ENCODE measurements at regions not wholly inside any gene's neighbourhood (a gene's known extent, or its start where the extent isn't known, plus 50 kb on each side); places are given as distances from the start of the nearest gene placed in this dataset.
"Not testable (repeated sequence)": the region's sequence is repeated elsewhere in the genome, so short reads cannot be mapped to it uniquely, and the experiment has no call there.

DNA sequence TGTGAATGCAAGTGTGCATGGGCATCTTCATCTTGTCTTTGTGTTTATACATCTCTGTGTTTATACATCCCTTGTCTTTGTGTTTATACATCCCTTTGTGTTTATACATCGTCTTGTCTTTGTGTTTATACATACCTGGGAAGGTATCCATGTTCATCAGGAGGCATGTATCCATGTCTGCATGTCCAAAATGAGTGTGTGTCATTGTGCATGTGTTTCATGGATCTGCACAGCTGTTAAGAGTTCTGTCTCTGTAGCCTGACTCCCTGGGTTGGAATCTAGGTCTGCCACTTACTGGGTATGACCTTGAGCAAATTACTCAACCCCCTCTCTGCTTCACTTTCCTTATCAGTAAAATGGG lies 50.1 kb upstream of the SIRPA start:
- no peak for DNase-seq

DNA sequence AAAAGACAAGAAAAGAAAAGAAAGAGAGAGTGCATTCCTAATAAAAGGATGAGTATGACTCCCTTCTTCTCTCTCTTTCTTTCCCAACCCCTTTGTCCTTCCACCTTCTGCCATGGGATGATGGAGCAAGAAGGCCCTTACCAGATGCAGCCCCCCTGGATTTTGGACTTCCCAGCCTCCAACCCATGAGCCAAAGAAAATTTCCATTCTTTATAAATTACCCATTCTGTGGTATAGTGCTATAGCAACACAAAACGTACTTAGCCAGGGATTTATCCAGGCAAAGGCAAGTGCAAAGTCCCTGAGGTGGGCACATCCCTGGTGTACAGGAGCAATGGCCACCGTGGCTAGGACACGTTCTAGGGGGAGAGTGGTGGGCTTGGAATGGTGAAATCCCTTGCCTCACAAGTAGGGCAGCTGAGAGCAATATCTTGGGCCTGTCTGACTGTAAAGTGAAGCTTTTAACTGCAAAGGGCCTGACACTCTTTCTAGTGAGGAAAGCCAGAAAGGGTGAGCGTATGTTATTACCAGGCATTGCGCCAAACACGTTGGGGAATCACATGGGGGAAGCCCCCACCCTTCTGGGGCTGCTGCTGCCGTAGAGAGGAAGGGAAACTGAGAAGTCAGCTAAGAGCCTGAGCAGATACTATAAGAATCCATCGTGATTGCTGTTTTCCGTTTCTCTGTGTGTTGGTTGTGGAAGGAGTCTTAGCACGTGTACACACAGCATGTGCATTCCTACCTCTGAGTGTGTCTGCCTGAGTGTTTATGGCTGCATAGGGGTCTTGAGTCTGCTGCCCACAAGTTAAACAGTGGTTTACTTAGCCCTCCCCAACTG lies 50.7 kb upstream of the SIRPA start:
- peak; percentile 29 to 42 for DNase-seq

DNA sequence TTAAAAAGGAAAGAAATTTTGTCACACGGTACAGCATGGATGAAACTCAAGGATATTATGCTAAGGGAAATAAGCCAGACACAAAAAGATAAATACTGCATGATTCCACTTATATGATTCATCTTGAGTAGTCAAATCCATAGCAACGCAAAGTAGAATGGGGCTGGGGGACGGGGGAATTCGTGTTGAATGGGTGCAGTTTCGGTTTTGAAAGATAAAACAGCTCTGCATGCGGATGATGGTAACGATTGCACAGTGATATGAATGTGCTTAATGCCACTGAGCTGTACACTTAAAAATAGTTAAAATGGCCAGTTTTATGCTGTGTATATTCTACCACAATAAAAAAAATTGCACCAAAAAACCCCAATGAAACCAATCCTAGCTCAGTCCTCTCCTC lies 52.9 kb upstream of the SIRPA start:
- no peak for DNase-seq

DNA sequence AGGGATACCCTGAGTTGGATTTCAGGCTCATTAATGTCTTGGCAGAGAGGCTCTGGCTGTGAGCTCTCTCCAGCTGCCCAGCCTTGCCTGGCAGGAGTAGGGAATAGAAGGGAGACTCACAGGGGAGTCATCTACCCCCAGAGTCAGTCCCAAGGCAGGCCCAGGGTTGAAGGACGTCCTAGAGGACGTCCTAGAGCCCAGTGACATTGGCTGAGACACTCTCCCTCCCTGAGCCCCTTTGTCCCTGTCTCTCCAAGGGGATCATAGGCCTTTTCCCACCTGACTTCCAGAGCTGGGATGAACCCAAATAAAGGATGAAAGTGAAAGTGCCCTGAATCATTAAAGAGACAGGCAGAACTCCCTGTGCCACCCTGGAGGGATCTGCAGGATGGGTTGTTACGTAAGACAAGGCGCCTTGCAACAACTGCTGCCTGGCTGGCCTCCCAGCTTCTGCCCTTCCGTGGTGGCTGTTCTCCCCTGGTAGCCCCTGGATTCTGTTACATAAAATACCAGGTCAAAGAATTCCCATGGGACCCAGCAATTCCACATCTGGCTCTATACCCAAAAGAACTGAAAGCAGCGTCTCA lies 53.6 kb upstream of the SIRPA start:
- DNase-seq = no peak

DNA sequence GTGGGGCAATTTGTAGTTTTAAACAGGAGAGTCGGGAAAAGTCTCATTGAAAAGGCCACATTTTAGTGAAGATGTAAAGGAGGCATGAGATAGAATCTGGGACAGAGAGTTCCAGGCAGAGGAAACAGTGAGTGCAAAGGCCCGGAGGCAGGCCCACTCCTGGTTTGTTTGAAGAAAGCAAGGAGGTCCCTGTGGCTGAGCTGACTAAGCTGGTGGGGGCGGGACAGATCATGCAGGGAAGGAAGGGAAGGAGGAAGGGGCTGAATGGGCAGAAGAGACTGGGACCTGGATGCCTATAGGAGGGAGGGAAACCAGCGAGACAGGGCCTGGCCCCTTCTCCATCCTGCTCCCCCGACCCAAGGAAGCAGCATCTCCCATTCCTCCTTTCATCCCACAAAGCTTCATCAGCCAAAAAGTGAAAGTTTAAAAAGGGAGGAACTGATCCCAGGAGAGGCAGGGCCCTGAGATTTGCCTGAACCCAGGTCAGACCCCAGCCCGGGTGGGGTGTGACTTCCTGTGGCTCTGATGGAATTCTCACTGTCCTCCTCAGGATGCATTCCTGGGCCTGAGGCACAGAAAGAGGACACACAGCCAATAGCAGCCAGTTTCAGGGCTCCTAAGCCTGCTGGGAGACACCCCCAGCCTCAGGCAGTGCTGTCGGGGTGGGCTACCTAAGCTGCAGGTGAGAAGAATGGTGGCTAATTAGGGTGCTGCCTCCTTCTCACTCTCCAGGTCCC lies 54.2 kb upstream of the SIRPA start:
- DNase-seq = no peak

DNA sequence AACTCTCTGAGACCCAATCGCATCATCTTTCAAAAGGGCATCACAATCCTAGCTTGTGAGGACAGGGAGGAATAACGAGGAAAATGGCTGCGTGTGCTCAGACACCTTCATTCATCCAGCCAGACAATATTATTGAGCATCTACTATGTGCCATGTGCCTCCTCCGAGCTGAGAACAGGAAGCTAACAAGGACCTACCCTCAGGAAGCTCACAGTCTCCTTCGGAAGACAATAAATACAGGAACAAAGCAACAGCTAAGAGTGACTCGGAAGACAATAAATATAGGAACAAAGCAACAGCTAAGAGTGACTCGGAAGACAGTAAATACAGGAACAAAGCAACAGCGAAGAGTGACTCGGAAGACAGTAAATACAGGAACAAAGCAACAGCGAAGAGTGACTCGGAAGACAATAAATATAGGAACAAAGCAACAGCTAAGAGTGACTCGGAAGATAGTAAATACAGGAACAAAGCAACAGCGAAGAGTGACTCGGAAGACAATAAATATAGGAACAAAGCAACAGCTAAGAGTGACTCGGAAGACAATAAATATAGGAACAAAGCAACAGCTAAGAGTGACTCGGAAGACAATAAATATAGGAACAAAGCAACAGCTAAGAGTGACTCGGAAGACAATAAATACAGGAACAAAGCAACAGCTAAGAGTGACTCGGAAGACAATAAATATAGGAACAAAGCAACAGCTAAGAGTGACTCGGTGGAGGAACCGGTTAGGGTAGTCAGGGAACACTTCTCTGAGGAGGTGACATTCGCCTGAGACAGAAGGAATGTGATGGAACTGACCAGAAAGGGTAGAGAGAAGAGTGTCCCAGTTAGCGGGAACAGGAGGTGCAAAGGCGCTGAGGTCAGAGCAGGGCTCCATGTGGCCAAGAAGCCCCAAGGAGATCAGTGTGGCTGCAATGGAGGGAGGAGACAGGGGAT lies 55.6 kb upstream of the SIRPA start:
- not testable (repeated sequence) for DNase-seq

GRCh38 chr20:1838556-1839279 lies 56.5 kb upstream of the SIRPA start:
- no peak for DNase-seq

- DNase-seq = no peak
These were observed 59.8 kb upstream of the SIRPA start for GRCh38 chr20:1835186-1836035.

- DNase-seq = no peak
These were observed 61.2 kb upstream of the SIRPA start for GRCh38 chr20:1833728-1834726.

GRCh38 chr20:1833216-1833615 lies 62.0 kb upstream of the SIRPA start:
- no peak for DNase-seq

GRCh38 chr20:1832634-1833033 lies 62.6 kb upstream of the SIRPA start:
- no peak for DNase-seq

GRCh38 chr20:1831606-1832005 lies 63.6 kb upstream of the SIRPA start:
- DNase-seq = no peak

DNA sequence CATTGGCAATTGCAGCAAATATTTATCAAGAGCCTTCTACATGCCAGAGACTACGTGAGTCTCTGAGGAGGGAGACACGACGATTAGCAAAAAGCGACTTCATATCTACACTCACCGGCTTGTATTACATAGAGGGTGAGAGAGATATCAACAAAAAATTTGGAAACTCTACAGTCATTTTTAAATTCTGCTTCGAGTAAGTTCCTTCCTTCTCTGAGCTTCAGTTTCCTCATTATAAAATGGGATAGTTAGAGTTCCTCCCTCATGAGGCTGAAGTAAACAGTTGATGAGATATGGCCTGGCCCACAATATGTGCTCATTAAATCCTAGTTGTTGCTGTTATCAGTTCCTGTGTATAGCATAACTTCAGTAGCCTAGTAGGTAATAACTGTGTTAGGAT lies 64.1 kb upstream of the SIRPA start:
- DNase-seq = no peak

DNA sequence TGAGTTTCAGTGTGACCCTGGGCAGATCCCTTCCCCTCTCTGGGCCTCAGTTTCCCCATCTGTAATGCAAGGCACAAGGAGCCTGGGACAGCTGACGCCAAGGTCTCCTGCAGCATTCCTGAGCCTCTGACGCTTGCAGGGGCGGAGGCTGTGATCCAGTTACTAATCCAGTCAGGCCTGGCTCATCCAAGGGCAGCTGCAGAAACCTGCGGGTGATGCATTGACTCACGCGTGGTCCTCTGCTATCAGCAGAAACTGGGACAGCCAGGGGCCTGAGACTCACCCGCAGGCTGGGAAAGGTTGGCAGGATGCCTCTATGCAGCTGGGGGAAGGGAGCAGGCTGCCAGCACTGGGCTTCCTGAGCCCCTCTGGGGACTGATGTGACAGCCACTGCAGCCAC lies 65.0 kb upstream of the SIRPA start:
- DNase-seq = no peak

GRCh38 chr20:1829531-1829930 lies 65.7 kb upstream of the SIRPA start:
- no peak for DNase-seq

- no peak for DNase-seq
These were observed 66.4 kb upstream of the SIRPA start for GRCh38 chr20:1828786-1829131.

DNA sequence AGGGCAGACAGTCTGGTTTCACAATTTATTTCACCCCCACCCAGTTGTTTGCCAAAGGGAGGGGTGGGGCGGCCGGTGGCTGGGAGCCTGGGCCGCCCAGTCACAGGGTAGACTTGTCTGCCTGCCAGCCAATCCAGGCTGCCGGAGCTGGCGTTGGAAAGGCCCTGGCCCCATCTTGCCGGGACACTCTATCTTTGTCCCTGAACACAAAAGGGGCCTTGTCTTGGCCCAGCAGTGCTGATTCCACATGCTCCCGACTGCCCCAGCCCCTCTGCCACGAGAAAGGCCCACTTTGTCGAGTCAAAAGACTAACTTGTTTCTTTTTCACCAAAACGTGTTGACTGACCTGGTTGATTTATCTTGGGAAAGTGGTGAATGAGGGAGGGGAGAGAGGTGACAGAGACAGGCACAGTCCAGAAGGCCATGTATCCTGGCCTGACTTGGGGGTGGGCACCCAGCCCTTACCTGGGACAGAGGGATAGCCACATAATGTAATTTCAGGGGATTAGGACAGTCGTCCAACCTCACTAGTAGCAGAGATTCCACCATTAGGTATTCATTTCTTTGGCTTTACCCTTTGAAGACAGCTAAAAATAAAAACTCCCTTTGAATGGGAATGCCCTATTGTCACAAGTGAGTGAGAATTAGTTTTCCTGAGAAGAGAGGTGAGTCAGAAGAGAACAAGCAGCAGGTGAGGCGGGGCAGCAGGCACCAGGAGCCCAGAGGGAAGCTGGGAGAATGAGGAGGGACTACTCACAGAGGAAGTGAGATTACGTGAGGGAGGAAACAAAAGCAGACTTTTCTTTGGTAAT lies 67.0 kb upstream of the SIRPA start:
- DNase-seq = no peak

GRCh38 chr20:1827510-1827973 lies 67.7 kb upstream of the SIRPA start:
- DNase-seq = no peak

- DNase-seq = no peak
These were observed 69.2 kb upstream of the SIRPA start for GRCh38 chr20:1825938-1826445.
